Astrocyte (in vitro differentiated cells and primary cell): ENCODE measurements at regions not wholly inside any gene's neighbourhood (a gene's known extent, or its start where the extent isn't known, plus 50 kb on each side); places are given as distances from the start of the nearest gene placed in this dataset.

ENCODE experiments used
- CTCF ChIP-seq: IDR thresholded peaks from 2 replicates; pipeline ENCODE4 v1.5.1; 2011; ENCODE audit warnings: low read depth, mild to moderate bottlenecking, inconsistent platforms, low read length, moderate library complexity; ENCODE audit not compliant: insufficient read depth
- EZH2 ChIP-seq: IDR thresholded peaks from 2 replicates; pipeline ENCODE4 v1.6.1; 2012; ENCODE audit warnings: mild to moderate bottlenecking, low read length, inconsistent platforms; ENCODE audit not compliant: insufficient read depth

- TF ChIP-seq CTCF = no peak
- no peak for TF ChIP-seq EZH2
Observed at GRCh38 chr14:23735394-23735793, 99.2 kb downstream of the DHRS2 start.
